ENCODE measurements at regions not wholly inside any gene's neighbourhood (a gene's known extent, or its start where the extent isn't known, plus 50 kb on each side); places are given as distances from the start of the nearest gene placed in this dataset.

DNA sequence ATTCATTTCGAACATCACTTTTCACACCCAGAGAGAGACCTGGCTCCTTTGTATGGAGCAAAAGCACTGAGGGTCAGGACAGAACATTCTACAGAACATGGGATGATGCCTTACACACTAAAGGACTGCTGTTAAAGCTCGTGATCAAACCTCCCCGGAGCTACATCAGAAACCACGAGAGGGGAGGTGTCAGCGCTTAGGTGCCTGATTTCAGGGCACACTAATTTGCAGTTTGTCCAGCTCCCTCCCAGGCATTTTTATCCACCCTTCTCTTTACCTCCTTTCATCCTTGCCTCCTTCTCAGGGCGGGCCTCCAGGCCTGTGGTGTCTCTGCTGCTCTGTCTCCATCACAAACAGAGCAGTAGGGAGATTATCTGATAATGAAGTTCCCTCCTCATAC lies 127.5 kb downstream of the VPREB1 start (continued):
- TF ChIP-seq, protein P1, sequence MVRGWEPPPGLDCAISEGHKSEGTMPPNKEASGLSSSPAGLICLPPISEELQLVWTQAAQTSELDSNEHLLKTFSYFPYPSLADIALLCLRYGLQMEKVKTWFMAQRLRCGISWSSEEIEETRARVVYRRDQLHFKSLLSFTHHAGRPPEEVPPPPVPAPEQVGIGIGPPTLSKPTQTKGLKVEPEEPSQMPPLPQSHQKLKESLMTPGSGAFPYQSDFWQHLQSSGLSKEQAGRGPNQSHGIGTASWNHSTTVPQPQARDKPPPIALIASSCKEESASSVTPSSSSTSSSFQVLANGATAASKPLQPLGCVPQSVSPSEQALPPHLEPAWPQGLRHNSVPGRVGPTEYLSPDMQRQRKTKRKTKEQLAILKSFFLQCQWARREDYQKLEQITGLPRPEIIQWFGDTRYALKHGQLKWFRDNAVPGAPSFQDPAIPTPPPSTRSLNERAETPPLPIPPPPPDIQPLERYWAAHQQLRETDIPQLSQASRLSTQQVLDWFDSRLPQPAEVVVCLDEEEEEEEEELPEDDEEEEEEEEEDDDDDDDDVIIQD (CRISPR knock-in tag; IDR thresholded peaks at IDR 0.05), result 0 out of 2 replicates have a peak, but pooled peaks have one; percentile 22
- no peak for TF ChIP-seq ZNF584 (CRISPR knock-in tag; IDR thresholded peaks at IDR 0.05; ENCODE audit: low read depth)
- TF ChIP-seq, protein P2, sequence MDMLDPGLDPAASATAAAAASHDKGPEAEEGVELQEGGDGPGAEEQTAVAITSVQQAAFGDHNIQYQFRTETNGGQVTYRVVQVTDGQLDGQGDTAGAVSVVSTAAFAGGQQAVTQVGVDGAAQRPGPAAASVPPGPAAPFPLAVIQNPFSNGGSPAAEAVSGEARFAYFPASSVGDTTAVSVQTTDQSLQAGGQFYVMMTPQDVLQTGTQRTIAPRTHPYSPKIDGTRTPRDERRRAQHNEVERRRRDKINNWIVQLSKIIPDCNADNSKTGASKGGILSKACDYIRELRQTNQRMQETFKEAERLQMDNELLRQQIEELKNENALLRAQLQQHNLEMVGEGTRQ (CRISPR knock-in tag; IDR thresholded peaks at IDR 0.05), result no peak
- TF ChIP-seq, protein P3, sequence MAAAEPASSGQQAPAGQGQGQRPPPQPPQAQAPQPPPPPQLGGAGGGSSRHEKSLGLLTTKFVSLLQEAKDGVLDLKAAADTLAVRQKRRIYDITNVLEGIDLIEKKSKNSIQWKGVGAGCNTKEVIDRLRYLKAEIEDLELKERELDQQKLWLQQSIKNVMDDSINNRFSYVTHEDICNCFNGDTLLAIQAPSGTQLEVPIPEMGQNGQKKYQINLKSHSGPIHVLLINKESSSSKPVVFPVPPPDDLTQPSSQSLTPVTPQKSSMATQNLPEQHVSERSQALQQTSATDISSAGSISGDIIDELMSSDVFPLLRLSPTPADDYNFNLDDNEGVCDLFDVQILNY (CRISPR knock-in tag; IDR thresholded peaks at IDR 0.05), result no peak
- TF ChIP-seq, protein P4, sequence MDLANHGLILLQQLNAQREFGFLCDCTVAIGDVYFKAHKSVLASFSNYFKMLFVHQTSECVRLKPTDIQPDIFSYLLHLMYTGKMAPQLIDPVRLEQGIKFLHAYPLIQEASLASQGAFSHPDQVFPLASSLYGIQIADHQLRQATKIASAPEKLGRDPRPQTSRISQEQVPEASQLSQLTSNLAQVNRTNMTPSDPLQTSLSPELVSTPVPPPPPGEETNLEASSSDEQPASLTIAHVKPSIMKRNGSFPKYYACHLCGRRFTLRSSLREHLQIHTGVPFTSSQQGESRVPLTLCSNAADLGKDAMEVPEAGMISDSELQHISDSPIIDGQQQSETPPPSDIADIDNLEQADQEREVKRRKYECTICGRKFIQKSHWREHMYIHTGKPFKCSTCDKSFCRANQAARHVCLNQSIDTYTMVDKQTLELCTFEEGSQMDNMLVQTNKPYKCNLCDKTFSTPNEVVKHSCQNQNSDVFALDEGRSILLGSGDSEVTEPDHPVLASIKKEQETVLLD (IDR thresholded peaks at IDR 0.05), result no peak
- no peak for TF ChIP-seq NCOA2 (IDR thresholded peaks at IDR 0.05; ENCODE audit: partially characterized antibody in 2 of 2)
- TF ChIP-seq NR3C1 (CRISPR knock-in tag; IDR thresholded peaks at IDR 0.05), result no peak
- no peak for TF ChIP-seq ZNF436 (CRISPR knock-in tag; IDR thresholded peaks at IDR 0.05)
- no peak for TF ChIP-seq U2AF2 (optimal IDR thresholded peaks at IDR 0.05; ENCODE audit: low read depth, low read length)
- TF ChIP-seq MTF1 (CRISPR knock-in tag; IDR thresholded peaks at IDR 0.05; ENCODE audit: borderline replicate concordance), result 0 out of 2 replicates have a peak, but pooled peaks have one; percentile 31
- TF ChIP-seq ZNF785 (CRISPR knock-in tag; IDR thresholded peaks at IDR 0.05), result no peak
- TF ChIP-seq ATF7 (IDR thresholded peaks at IDR 0.05), result no peak
- TF ChIP-seq, protein P5, sequence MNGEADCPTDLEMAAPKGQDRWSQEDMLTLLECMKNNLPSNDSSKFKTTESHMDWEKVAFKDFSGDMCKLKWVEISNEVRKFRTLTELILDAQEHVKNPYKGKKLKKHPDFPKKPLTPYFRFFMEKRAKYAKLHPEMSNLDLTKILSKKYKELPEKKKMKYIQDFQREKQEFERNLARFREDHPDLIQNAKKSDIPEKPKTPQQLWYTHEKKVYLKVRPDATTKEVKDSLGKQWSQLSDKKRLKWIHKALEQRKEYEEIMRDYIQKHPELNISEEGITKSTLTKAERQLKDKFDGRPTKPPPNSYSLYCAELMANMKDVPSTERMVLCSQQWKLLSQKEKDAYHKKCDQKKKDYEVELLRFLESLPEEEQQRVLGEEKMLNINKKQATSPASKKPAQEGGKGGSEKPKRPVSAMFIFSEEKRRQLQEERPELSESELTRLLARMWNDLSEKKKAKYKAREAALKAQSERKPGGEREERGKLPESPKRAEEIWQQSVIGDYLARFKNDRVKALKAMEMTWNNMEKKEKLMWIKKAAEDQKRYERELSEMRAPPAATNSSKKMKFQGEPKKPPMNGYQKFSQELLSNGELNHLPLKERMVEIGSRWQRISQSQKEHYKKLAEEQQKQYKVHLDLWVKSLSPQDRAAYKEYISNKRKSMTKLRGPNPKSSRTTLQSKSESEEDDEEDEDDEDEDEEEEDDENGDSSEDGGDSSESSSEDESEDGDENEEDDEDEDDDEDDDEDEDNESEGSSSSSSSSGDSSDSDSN (IDR thresholded peaks at IDR 0.05; ENCODE audit: borderline replicate concordance in 1 of 2, low read depth in 2 of 2, low read length in 2 of 2), result no peak
- no peak for TF ChIP-seq TARDBP (IDR thresholded peaks at IDR 0.05)
- no peak for TF ChIP-seq CBX5 (IDR thresholded peaks at IDR 0.05; ENCODE audit: borderline replicate concordance, low read depth)
- no peak for TF ChIP-seq HDAC3 (IDR thresholded peaks at IDR 0.05; ENCODE audit: borderline replicate concordance, partially characterized antibody)
- TF ChIP-seq, protein P6, sequence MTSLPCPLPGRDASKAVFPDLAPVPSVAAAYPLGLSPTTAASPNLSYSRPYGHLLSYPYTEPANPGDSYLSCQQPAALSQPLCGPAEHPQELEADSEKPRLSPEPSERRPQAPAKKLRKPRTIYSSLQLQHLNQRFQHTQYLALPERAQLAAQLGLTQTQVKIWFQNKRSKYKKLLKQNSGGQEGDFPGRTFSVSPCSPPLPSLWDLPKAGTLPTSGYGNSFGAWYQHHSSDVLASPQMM (CRISPR knock-in tag; IDR thresholded peaks at IDR 0.05), result no peak
- TF ChIP-seq, protein P7, sequence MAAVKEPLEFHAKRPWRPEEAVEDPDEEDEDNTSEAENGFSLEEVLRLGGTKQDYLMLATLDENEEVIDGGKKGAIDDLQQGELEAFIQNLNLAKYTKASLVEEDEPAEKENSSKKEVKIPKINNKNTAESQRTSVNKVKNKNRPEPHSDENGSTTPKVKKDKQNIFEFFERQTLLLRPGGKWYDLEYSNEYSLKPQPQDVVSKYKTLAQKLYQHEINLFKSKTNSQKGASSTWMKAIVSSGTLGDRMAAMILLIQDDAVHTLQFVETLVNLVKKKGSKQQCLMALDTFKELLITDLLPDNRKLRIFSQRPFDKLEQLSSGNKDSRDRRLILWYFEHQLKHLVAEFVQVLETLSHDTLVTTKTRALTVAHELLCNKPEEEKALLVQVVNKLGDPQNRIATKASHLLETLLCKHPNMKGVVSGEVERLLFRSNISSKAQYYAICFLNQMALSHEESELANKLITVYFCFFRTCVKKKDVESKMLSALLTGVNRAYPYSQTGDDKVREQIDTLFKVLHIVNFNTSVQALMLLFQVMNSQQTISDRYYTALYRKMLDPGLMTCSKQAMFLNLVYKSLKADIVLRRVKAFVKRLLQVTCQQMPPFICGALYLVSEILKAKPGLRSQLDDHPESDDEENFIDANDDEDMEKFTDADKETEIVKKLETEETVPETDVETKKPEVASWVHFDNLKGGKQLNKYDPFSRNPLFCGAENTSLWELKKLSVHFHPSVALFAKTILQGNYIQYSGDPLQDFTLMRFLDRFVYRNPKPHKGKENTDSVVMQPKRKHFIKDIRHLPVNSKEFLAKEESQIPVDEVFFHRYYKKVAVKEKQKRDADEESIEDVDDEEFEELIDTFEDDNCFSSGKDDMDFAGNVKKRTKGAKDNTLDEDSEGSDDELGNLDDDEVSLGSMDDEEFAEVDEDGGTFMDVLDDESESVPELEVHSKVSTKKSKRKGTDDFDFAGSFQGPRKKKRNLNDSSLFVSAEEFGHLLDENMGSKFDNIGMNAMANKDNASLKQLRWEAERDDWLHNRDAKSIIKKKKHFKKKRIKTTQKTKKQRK (IDR thresholded peaks at IDR 0.05; ENCODE audit: borderline replicate concordance, low read depth, low read length), result no peak
